NB4 (cell line): ENCODE measurements at regions not wholly inside any gene's neighbourhood (a gene's known extent, or its start where the extent isn't known, plus 50 kb on each side); places are given as distances from the start of the nearest gene placed in this dataset.
"Not testable (repeated sequence)": the region's sequence is repeated elsewhere in the genome, so short reads cannot be mapped to it uniquely, and the experiment has no call there.

Experiments used
- MYC ChIP-seq: IDR thresholded peaks from 2 replicates; pipeline ENCODE4 v1.6.1; 2011; ENCODE audit warnings: low read depth, low read length
- POLR2A ChIP-seq: IDR thresholded peaks from 2 replicates; pipeline ENCODE4 v1.6.1; 2011; ENCODE audit warnings: mild to moderate bottlenecking; ENCODE audit not compliant: insufficient read length; ENCODE audit errors: extremely low read depth
- TF ChIP-seq, protein P1 (sequence below): IDR thresholded peaks from one replicate; pipeline ENCODE4 v1.5.1; 2012; ENCODE audit warnings: low read depth, low read length
- TF ChIP-seq, protein P2 (sequence below): IDR thresholded peaks from 2 replicates; pipeline ENCODE4 v1.6.1; 2011; ENCODE audit warnings: low read depth, low read length

DNA sequence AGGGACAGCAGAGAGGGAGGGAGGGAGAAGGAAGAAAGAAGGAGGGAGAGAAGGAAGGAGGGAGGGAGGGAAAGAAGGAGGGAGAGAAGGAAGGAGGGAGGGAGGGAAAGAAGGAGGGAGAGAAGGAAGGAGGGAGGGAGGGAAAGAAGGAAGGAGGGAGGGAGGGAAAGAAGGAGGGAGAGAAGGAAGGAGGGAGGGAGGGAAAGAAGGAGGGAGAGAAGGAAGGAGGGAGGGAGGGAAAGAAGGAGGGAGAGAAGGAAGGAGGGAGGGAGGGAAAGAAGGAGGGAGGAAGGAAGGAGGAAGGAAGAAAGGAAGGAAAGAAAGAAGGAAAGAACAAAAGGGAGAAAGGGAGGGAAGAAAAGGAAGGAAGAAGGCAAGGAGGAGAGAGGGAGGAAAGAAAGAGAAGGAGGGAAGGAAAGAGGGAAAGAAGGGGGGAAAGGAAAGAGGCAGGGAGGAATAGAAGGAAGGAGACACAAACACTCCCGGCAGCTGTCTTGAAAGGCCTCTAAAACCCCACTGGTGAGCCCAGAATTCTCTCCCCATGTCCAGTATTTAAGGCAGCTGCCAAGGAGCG is 153.0 kb downstream of the TFAP2C start:
- TF ChIP-seq, protein P1, sequence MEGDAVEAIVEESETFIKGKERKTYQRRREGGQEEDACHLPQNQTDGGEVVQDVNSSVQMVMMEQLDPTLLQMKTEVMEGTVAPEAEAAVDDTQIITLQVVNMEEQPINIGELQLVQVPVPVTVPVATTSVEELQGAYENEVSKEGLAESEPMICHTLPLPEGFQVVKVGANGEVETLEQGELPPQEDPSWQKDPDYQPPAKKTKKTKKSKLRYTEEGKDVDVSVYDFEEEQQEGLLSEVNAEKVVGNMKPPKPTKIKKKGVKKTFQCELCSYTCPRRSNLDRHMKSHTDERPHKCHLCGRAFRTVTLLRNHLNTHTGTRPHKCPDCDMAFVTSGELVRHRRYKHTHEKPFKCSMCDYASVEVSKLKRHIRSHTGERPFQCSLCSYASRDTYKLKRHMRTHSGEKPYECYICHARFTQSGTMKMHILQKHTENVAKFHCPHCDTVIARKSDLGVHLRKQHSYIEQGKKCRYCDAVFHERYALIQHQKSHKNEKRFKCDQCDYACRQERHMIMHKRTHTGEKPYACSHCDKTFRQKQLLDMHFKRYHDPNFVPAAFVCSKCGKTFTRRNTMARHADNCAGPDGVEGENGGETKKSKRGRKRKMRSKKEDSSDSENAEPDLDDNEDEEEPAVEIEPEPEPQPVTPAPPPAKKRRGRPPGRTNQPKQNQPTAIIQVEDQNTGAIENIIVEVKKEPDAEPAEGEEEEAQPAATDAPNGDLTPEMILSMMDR = not testable (repeated sequence)
- TF ChIP-seq, protein P2, sequence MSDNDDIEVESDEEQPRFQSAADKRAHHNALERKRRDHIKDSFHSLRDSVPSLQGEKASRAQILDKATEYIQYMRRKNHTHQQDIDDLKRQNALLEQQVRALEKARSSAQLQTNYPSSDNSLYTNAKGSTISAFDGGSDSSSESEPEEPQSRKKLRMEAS = not testable (repeated sequence)
- TF ChIP-seq POLR2A, MYC: not testable (repeated sequence)
